RWPE2 (cell line): ENCODE measurements at regions not wholly inside any gene's neighbourhood (a gene's known extent, or its start where the extent isn't known, plus 50 kb on each side); places are given as distances from the start of the nearest gene placed in this dataset.

Experiments
- ATAC-seq: fragments of 200-7000 bp; cut with Tn5 transposase; 3 replicates; pipeline ENCODE4 v1.9.1; 2021; ENCODE audit warnings: low read depth
- DNase-seq: peaks from one replicate; pipeline ENCODE4 v3.0.0-alpha.2; 2020; ENCODE audit warnings: low spot score
- H3K27ac ChIP-seq: fragments of 450-650 bp; 2 replicates; pipeline ENCODE4 v1.5.1; 2017; ENCODE audit warnings: mild to moderate bottlenecking; ENCODE audit not compliant: poor library complexity, severe bottlenecking
- H3K27me3 ChIP-seq: fragments of 250-450 bp; sonication (Bioruptor Pico); 2 replicates; pipeline ENCODE4 v1.5.1; 2021; ENCODE audit warnings: mild to moderate bottlenecking, moderate library complexity; ENCODE audit not compliant: insufficient read depth, poor library complexity, severe bottlenecking
- H3K36me3 ChIP-seq: fragments of 250-450 bp; sonication (Bioruptor Pico); 2 replicates; pipeline ENCODE4 v1.5.1; 2020; ENCODE audit warnings: low read depth, mild to moderate bottlenecking, moderate library complexity
- H3K4me1 ChIP-seq: fragments of 250-450 bp; sonication (Bioruptor Pico); 2 replicates; pipeline ENCODE4 v1.5.1; 2021; ENCODE audit warnings: mild to moderate bottlenecking, moderate library complexity; ENCODE audit not compliant: insufficient read depth, poor library complexity, severe bottlenecking
- H3K4me3 ChIP-seq: fragments of 250-450 bp; sonication (Bioruptor Pico); 2 replicates; pipeline ENCODE4 v1.5.1; 2021; ENCODE audit warnings: mild to moderate bottlenecking, moderate library complexity; ENCODE audit not compliant: severe bottlenecking
- H3K9me3 ChIP-seq: fragments of 250-450 bp; sonication (Bioruptor Pico); 2 replicates; pipeline ENCODE4 v1.5.1; 2021; ENCODE audit warnings: mild to moderate bottlenecking, moderate library complexity; ENCODE audit not compliant: severe bottlenecking
- CTCF ChIP-seq: fragments of 450-650 bp; IDR thresholded peaks from one replicate; pipeline ENCODE4 v1.5.1; 2017; ENCODE audit warnings: mild to moderate bottlenecking, moderate library complexity; ENCODE audit not compliant: poor library complexity, severe bottlenecking

GRCh38 chr7:136055266-136055665 lies 78.1 kb upstream of the MTPN start:
- H3K27me3 ChIP-seq: no peaks in the 10 kb centered on the region
- ATAC-seq: no peak
- no peak overlapping the region for H3K27ac ChIP-seq
- H3K36me3 ChIP-seq: no peaks in the 10 kb centered on the region
- no peak for TF ChIP-seq CTCF
- peaks cover 2% of the 10 kb centered on the region for H3K9me3 ChIP-seq
- no peak overlapping the region for H3K4me3 ChIP-seq
- DNase-seq: no peak
- H3K4me1 ChIP-seq: no peaks in the 10 kb centered on the region

GRCh38 chr7:136053689-136054485 lies 76.7 kb upstream of the MTPN start:
- H3K27me3 ChIP-seq: no peaks in the 10 kb centered on the region
- no peaks in the 10 kb centered on the region for H3K36me3 ChIP-seq
- peaks cover 2% of the 10 kb centered on the region for H3K9me3 ChIP-seq
- H3K27ac ChIP-seq: no peak overlapping the region
- no peak overlapping the region for H3K4me3 ChIP-seq
- no peak for TF ChIP-seq CTCF
- no peaks in the 10 kb centered on the region for H3K4me1 ChIP-seq
- ATAC-seq: no peak
- DNase-seq: no peak

GRCh38 chr7:136051203-136051928 lies 74.2 kb upstream of the MTPN start:
- peaks cover 2% of the 10 kb centered on the region for H3K9me3 ChIP-seq
- ATAC-seq (no peak), DNase-seq (no peak)
- H3K4me3 ChIP-seq: no peak overlapping the region
- no peak for TF ChIP-seq CTCF
- H3K27me3 ChIP-seq: no peaks in the 10 kb centered on the region
- H3K36me3 ChIP-seq: no peaks in the 10 kb centered on the region
- H3K4me1 ChIP-seq: no peaks in the 10 kb centered on the region
- H3K27ac ChIP-seq: no peak overlapping the region

GRCh38 chr7:136050462-136050847 lies 73.3 kb upstream of the MTPN start:
- DNase-seq: no peak
- H3K4me3 ChIP-seq: no peak overlapping the region
- ATAC-seq: no peak
- H3K9me3 ChIP-seq: peaks cover 2% of the 10 kb centered on the region
- H3K4me1 ChIP-seq: no peaks in the 10 kb centered on the region
- TF ChIP-seq CTCF: no peak
- no peaks in the 10 kb centered on the region for H3K27me3 ChIP-seq
- no peaks in the 10 kb centered on the region for H3K36me3 ChIP-seq
- H3K27ac ChIP-seq: no peak overlapping the region
